Panc1 (cell line): ENCODE measurements at regions not wholly inside any gene's neighbourhood (a gene's known extent, or its start where the extent isn't known, plus 50 kb on each side); places are given as distances from the start of the nearest gene placed in this dataset.

Source experiments
- POLR2AphosphoS5 ChIP-seq: IDR thresholded peaks from 2 replicates; pipeline ENCODE4 v1.6.1; 2012; ENCODE audit warnings: mild to moderate bottlenecking, low read depth, low read length, moderate library complexity
- SIN3A ChIP-seq: IDR thresholded peaks from 2 replicates; pipeline ENCODE4 v1.6.1; 2012; ENCODE audit warnings: low read depth, mild to moderate bottlenecking, low read length, moderate library complexity, borderline replicate concordance; ENCODE audit not compliant: insufficient read depth
- TCF7L2 ChIP-seq: IDR thresholded peaks from 2 replicates; pipeline ENCODE4 v1.6.1; 2011; ENCODE audit warnings: mild to moderate bottlenecking, low read depth, low read length, inconsistent platforms
- TF ChIP-seq, protein P1 (sequence below): fragments of 450-650 bp; IDR thresholded peaks from 2 replicates; pipeline ENCODE4 v1.5.1; 2017; ENCODE audit warnings: mild to moderate bottlenecking
- TF ChIP-seq, protein P2 (sequence below), 2 experiments: IDR thresholded peaks; 2 replicates each; pipeline ENCODE4 v1.6.1; 2011 to 2012; ENCODE audit warnings: low read depth in 2 of 2, control low read depth in 1 of 2, low read length in 1 of 2, mild to moderate bottlenecking in 1 of 2, moderate library complexity in 1 of 2; ENCODE audit not compliant: insufficient read depth in 1 of 2

DNA sequence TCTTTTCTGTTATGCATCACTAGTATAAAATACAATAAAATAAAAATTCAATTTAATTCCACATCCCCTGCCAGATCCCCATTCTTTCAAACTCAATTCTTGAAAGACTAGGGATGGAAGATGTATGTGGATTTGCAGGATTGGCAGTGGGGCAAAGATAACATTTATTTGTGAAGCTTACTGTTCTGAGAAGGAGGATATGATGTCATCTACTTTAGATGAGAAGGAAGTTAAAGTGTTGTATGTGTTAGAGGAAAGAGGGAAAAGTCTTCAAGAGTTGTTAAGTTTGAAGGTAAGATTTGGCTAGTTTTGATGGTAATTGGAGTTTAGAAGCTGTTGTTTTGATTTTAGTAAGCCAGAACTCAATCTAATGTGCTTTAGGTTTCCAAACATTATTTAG lies 845.1 kb upstream of the NR2F2 start:
- TF ChIP-seq, protein P1, sequence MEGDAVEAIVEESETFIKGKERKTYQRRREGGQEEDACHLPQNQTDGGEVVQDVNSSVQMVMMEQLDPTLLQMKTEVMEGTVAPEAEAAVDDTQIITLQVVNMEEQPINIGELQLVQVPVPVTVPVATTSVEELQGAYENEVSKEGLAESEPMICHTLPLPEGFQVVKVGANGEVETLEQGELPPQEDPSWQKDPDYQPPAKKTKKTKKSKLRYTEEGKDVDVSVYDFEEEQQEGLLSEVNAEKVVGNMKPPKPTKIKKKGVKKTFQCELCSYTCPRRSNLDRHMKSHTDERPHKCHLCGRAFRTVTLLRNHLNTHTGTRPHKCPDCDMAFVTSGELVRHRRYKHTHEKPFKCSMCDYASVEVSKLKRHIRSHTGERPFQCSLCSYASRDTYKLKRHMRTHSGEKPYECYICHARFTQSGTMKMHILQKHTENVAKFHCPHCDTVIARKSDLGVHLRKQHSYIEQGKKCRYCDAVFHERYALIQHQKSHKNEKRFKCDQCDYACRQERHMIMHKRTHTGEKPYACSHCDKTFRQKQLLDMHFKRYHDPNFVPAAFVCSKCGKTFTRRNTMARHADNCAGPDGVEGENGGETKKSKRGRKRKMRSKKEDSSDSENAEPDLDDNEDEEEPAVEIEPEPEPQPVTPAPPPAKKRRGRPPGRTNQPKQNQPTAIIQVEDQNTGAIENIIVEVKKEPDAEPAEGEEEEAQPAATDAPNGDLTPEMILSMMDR: no peak
- no peak for TF ChIP-seq POLR2AphosphoS5
- no peak for TF ChIP-seq TCF7L2
- TF ChIP-seq SIN3A: no peak
- TF ChIP-seq, protein P2, sequence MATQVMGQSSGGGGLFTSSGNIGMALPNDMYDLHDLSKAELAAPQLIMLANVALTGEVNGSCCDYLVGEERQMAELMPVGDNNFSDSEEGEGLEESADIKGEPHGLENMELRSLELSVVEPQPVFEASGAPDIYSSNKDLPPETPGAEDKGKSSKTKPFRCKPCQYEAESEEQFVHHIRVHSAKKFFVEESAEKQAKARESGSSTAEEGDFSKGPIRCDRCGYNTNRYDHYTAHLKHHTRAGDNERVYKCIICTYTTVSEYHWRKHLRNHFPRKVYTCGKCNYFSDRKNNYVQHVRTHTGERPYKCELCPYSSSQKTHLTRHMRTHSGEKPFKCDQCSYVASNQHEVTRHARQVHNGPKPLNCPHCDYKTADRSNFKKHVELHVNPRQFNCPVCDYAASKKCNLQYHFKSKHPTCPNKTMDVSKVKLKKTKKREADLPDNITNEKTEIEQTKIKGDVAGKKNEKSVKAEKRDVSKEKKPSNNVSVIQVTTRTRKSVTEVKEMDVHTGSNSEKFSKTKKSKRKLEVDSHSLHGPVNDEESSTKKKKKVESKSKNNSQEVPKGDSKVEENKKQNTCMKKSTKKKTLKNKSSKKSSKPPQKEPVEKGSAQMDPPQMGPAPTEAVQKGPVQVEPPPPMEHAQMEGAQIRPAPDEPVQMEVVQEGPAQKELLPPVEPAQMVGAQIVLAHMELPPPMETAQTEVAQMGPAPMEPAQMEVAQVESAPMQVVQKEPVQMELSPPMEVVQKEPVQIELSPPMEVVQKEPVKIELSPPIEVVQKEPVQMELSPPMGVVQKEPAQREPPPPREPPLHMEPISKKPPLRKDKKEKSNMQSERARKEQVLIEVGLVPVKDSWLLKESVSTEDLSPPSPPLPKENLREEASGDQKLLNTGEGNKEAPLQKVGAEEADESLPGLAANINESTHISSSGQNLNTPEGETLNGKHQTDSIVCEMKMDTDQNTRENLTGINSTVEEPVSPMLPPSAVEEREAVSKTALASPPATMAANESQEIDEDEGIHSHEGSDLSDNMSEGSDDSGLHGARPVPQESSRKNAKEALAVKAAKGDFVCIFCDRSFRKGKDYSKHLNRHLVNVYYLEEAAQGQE (IDR thresholded peaks at IDR 0.05; ENCODE audit: insufficient read depth in 1 of 2, low read depth in 2 of 2, low read length in 1 of 2): no peak
